OCI-M2 (cell line): ENCODE measurements at regions not wholly inside any gene's neighbourhood (a gene's known extent, or its start where the extent isn't known, plus 50 kb on each side); places are given as distances from the start of the nearest gene placed in this dataset.
"Not testable (repeated sequence)": the region's sequence is repeated elsewhere in the genome, so short reads cannot be mapped to it uniquely, and the experiment has no call there.

ENCODE experiments used
- DNase-seq: peaks from one replicate; lab custom pipeline; 2025; ENCODE audit not compliant: unreplicated experiment; lab: John Stamatoyannopoulos, UW

- no peak for DNase-seq
These were observed 168.7 kb upstream of the RPS23 start for GRCh38 chr5:82446809-82447208.

DNA sequence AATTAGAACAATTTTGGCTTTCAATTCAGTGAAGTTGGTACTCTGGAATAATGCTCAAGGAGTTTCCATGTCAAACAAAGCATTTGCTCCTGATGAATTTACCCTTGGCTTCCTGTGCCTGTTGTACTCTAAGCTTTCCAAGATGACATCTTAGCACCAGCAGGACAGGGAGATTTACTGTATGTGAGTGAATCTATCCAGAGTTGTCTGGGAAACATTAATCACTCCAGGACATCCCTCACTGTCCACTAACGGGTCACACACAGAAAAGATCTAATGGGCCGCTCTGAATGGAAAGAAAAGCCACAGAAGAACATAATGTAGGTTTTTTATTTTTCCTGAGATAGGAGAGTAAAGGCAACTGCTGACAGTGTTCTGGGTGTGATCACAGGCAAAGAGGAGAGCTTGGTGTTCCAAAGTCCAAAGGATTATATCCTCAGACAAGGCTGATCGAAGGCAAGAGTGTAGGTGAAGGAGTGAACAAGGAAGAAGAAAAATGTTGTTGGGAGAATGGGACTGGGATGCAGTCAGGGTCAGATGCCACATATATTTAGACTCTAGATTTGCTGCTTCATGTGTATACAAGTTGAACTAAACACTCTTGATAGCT lies 167.7 kb upstream of the RPS23 start:
- DNase-seq, result no peak

- DNase-seq, result no peak
These were observed 161.7 kb upstream of the RPS23 start for GRCh38 chr5:82439750-82440445.

- not testable (repeated sequence) for DNase-seq
These were observed 159.4 kb upstream of the RPS23 start for GRCh38 chr5:82437565-82437964.

DNA sequence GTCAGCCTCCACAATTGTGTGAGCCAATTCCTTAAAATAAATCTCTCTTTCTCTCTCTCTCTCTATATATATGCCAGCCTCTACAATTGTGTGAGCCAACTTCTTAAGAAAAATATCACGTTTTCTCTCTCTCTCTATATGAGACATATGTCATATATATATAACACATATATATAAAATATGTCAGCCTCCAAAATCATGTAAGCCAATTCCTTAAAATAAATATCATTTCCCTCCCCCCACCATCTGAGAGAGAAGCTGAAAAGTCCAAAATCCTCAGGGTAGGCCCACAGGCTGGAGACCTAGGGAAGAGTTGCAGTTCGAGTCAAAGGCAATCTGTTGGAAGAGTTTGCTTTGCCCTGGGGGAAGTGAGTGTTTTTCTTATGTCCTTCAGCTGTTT lies 158.1 kb upstream of the RPS23 start:
- no peak for DNase-seq

GRCh38 chr5:82434696-82435660 lies 156.8 kb upstream of the RPS23 start:
- not testable (repeated sequence) for DNase-seq

GRCh38 chr5:82426464-82427154 lies 148.5 kb upstream of the RPS23 start:
- no peak for DNase-seq

DNA sequence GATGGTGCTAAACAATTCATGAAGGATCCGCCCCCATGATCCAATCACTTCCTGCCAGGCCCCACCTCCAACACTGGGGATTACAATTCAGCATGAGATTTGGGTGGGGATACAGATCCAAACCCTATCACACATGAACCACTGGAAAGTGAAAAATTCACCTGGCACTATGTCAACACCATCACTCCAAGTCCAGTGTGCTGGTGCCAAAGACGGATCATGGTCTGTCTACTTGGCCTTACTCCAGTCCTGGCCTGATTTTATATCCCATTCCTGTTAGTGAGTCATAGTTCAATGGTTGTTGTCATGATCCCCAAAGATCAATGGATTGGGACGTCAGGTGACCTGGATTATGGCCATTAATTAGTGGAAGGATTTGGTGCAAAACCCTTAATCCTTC lies 147.4 kb upstream of the RPS23 start:
- no peak for DNase-seq

- DNase-seq, result no peak
These were observed 146.1 kb upstream of the RPS23 start for GRCh38 chr5:82424211-82424610.

DNA sequence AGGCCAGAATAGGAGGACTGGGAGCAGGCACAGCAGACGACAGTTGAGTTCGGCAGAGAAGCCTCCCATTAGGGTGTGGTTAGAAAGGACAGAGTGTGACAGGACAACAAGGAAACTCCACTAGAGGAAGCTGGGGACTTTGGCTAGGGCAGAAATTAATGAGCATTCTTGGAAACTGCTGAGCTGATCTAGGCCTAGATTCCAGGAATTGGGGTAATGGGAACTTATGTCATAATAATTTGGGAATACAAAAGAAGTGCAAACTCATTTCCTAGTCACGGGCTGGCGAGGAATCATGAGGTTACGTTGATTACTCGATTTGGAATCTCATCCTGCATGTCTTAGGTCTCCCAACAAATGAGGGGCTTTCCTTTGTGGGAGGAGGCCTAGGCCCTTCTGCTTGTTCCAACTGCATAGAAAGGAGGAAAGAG lies 144.6 kb upstream of the RPS23 start:
- no peak for DNase-seq

DNA sequence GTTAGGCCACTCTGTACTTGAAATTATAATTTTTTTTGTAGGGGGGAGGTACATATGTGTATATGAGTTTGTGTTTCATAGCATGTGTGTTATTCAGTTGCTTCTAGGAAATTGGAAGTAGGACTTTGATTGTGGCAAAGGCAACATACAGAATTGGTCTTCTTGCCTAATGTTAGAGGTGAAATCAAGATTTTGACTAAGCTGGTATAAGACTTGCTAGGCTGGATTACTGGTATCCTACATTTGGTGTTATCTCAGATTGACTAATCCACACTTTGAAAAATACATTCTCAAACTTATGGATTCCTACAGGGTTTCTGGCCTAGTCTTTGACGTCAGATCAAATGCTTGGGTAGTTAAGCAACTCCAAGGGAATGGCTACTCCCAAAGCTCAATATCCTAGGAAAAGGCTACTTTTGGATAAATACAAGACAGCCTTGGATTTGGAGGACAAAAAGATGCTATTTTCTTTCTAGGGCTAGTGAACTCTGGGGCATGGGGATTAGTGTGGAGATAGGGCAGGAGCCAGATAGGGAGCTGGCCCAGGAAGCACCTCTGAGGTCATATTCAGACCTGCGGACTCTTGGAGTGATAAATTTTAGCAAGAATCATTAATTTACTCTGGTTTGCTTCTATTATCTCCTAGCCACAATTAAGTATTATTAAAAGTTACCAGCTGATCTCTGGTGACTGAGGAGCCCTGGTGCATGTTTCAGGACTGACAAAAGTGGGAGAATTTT lies 144.0 kb upstream of the RPS23 start:
- DNase-seq, result no peak

DNA sequence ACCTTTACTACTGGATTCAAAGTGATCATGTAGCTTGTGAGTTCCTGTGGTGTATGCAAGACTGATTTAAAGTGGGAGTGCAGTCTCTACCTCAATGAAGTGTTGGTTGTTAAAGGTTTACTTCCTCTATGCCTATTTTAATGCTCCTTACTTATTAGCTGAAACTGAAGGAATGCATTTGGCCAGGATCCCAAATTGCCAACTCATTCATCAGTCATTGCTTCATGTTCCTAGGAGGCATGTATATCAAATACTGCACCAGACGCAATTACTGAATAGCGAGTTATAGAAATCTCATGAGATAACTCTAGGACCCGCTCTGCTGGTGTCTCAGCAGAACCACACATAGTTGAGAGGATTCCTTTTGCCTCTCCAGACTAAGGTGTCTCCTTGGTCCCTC lies 143.0 kb upstream of the RPS23 start:
- no peak for DNase-seq

DNA sequence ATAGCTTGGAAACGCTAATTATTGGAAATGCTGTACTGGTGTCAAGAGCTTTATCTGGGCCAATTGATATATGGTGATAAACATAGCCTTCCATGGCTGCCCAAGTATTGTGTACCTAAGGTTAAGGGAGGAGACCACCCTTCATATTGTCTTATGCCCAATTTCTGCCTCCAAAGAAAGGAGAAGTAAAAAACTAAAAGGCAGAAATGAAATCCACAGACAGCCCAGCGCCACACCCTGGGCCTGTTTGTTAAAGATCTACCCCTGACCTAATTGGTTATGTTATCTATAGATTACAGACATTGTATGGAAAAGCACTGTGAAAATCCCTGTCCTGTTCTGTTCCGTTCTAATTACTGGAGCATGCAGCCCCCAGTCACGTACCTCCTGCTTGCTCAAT lies 142.4 kb upstream of the RPS23 start:
- not testable (repeated sequence) for DNase-seq

GRCh38 chr5:82419559-82420332 lies 141.6 kb upstream of the RPS23 start:
- DNase-seq, result no peak

DNA sequence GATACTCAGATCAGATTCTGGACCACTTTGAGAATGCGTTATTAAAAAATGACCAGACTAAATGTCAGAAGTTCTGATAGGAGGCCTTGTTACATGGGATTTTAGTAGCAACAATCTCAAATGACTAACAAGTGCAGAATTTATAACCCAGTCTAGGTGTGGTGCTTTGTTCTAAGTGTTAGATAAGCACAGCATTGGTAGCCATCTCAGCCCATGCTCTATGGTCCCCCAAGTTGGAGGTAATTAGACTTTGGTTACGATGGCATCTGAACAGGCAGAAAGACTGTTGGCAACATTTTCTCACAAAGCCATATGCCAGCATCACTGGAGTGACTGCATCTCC lies 140.4 kb upstream of the RPS23 start:
- DNase-seq, result no peak

- no peak for DNase-seq
These were observed 139.8 kb upstream of the RPS23 start for GRCh38 chr5:82417776-82418607.

GRCh38 chr5:82416512-82416911 lies 138.4 kb upstream of the RPS23 start:
- DNase-seq, result no peak

DNA sequence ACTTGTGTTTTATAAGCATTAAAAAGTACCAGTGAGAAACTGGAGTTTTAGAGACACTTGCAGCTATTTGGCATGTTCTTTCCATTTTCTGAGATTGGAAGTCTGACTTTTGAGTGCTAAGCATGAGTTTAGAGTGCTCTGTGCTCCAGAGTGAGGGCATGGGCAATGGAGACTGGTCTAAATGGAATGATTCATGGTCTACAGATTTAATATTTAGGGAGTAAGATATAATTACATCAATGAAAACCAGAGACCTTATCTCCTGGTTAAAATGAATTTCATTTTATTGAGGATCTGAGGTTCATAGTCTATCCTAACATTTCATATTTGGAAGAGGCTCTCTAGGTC lies 135.9 kb upstream of the RPS23 start:
- DNase-seq, result no peak
